GM23338 (cell line): ENCODE measurements at regions not wholly inside any gene's neighbourhood (a gene's known extent, or its start where the extent isn't known, plus 50 kb on each side); places are given as distances from the start of the nearest gene placed in this dataset.

Experiments
- CTCF ChIP-seq, 2 experiments: fragments of 200-600 bp in 1 of 2; sonication (generic) in 1 of 2; conservative IDR thresholded peaks; 2 replicates each; pipeline versions ENCODE4 v1.5.1 to v1.6.1; 2016 to 2017; ENCODE audit warnings: antibody characterized with exemption in 2 of 2, low read depth in 2 of 2, mild to moderate bottlenecking in 2 of 2, moderate library complexity in 1 of 2
- JUNB ChIP-seq: IDR thresholded peaks from one replicate; pipeline ENCODE4 v1.6.1; 2016; ENCODE audit warnings: antibody characterized with exemption; ENCODE audit not compliant: unreplicated experiment
- NANOG ChIP-seq: IDR thresholded peaks from 2 replicates; pipeline ENCODE4 v1.6.1; 2016; ENCODE audit warnings: antibody characterized with exemption, borderline replicate concordance
- REST ChIP-seq: IDR thresholded peaks from one replicate; pipeline ENCODE4 v1.6.1; 2018; ENCODE audit warnings: antibody characterized with exemption; ENCODE audit not compliant: unreplicated experiment

- no peak for TF ChIP-seq CTCF (conservative IDR thresholded peaks at IDR 0.05; ENCODE audit: low read depth in 2 of 2)
- no peak for TF ChIP-seq NANOG
- TF ChIP-seq JUNB, result no peak
- no peak for TF ChIP-seq REST
Observed at GRCh38 chr2:7115906-7116305, 198.7 kb downstream of the RNF144A start.
